HEK293T (cell line): ENCODE measurements at regions not wholly inside any gene's neighbourhood (a gene's known extent, or its start where the extent isn't known, plus 50 kb on each side); places are given as distances from the start of the nearest gene placed in this dataset.

ENCODE experiments used
- BHLHE40 ChIP-seq: fragments of 450-650 bp; IDR thresholded peaks from 2 replicates; pipeline ENCODE4 v1.6.1; 2016; ENCODE audit warnings: mild to moderate bottlenecking, moderate library complexity, borderline replicate concordance
- CTBP1 ChIP-seq: fragments of 450-650 bp; IDR thresholded peaks from 2 replicates; pipeline ENCODE4 v1.6.1; 2016; ENCODE audit warnings: borderline replicate concordance
- ELF4 ChIP-seq: fragments of 450-650 bp; IDR thresholded peaks from 2 replicates; pipeline ENCODE4 v1.6.1; 2017; ENCODE audit warnings: antibody characterized with exemption
- FOXA1 ChIP-seq: fragments of 450-650 bp; IDR thresholded peaks from 2 replicates; pipeline ENCODE4 v1.6.1; 2016; ENCODE audit warnings: mild to moderate bottlenecking
- FOXK2 ChIP-seq: fragments of 450-650 bp; IDR thresholded peaks from 2 replicates; pipeline ENCODE4 v1.6.1; 2016; ENCODE audit warnings: mild to moderate bottlenecking
- FOXM1 ChIP-seq: fragments of 450-650 bp; IDR thresholded peaks from 2 replicates; pipeline ENCODE4 v1.6.1; 2017; ENCODE audit warnings: mild to moderate bottlenecking, borderline replicate concordance
- HDGF ChIP-seq: fragments of 450-650 bp; IDR thresholded peaks from 2 replicates; pipeline ENCODE4 v1.6.1; 2017; ENCODE audit warnings: antibody characterized with exemption, borderline replicate concordance
- L3MBTL2 ChIP-seq: fragments of 450-650 bp; conservative IDR thresholded peaks from 2 replicates; pipeline ENCODE4 v1.6.1; 2016; ENCODE audit warnings: mild to moderate bottlenecking
- NFRKB ChIP-seq: fragments of 450-650 bp; IDR thresholded peaks from 2 replicates; pipeline ENCODE4 v1.6.1; 2016; ENCODE audit warnings: mild to moderate bottlenecking, moderate library complexity
- SP1 ChIP-seq: fragments of 450-650 bp; IDR thresholded peaks from 2 replicates; pipeline ENCODE4 v1.6.1; 2017
- SUZ12 ChIP-seq: fragments of 450-650 bp; IDR thresholded peaks from 2 replicates; pipeline ENCODE4 v1.6.1; 2016; ENCODE audit warnings: mild to moderate bottlenecking
- TARDBP ChIP-seq: fragments of 450-650 bp; IDR thresholded peaks from 2 replicates; pipeline ENCODE4 v1.6.1; 2016
- ZNF384 ChIP-seq: fragments of 450-650 bp; IDR thresholded peaks from 2 replicates; pipeline ENCODE4 v1.6.1; 2016
- TF ChIP-seq, protein P1 (sequence below): fragments of 450-650 bp; IDR thresholded peaks from 2 replicates; pipeline ENCODE4 v1.6.1; 2016

DNA sequence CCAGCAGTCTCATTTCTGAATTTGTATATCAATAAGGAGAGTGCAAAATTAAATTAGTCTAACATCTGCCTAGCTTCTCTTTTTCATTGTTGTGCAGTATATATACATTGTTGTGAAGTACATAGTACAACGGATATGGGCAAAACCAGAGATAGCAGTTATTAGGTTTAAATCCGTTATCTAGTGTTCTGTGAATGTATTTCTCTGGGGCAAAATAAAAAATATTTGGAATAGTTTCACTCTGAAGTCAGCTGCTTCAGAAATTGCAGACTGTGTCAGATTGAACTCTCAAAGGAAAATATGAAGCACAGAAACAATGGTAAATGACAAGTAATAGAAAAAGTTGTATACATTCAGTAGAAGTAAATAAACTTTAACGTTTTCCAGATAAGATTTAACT is 836.5 kb upstream of the CXADR start:
- TF ChIP-seq, protein P1, sequence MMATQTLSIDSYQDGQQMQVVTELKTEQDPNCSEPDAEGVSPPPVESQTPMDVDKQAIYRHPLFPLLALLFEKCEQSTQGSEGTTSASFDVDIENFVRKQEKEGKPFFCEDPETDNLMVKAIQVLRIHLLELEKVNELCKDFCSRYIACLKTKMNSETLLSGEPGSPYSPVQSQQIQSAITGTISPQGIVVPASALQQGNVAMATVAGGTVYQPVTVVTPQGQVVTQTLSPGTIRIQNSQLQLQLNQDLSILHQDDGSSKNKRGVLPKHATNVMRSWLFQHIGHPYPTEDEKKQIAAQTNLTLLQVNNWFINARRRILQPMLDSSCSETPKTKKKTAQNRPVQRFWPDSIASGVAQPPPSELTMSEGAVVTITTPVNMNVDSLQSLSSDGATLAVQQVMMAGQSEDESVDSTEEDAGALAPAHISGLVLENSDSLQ: no peak
- no peak for TF ChIP-seq BHLHE40
- TF ChIP-seq L3MBTL2: no peak
- no peak for TF ChIP-seq SP1
- TF ChIP-seq ELF4: no peak
- no peak for TF ChIP-seq FOXM1
- no peak for TF ChIP-seq SUZ12
- TF ChIP-seq HDGF: no peak
- no peak for TF ChIP-seq NFRKB
- TF ChIP-seq FOXA1: no peak
- TF ChIP-seq FOXK2: no peak
- no peak for TF ChIP-seq CTBP1
- no peak for TF ChIP-seq TARDBP
- no peak for TF ChIP-seq ZNF384
